MM.1S (cell line): ENCODE measurements at regions not wholly inside any gene's neighbourhood (a gene's known extent, or its start where the extent isn't known, plus 50 kb on each side); places are given as distances from the start of the nearest gene placed in this dataset.

Experiments
- CTCF ChIP-seq: fragments of 300-600 bp; sonication (generic); IDR thresholded peaks from 2 replicates; pipeline ENCODE4 v1.5.1; 2016; ENCODE audit warnings: antibody characterized with exemption, low read length, mixed read lengths
- EZH2 ChIP-seq: fragments of 300-600 bp; sonication (generic); optimal IDR thresholded peaks from 2 replicates; pipeline ENCODE3; 2017; ENCODE audit warnings: low read depth, mild to moderate bottlenecking, antibody characterized with exemption, low read length, mixed read lengths

GRCh38 chr3:34179716-34180115, 381.3 kb downstream of the PDCD6IP start:
- no peak for TF ChIP-seq EZH2
- no peak for TF ChIP-seq CTCF
